Activated CD8-positive, alpha-beta memory T cell treated with anti-CD3 and anti-CD28 coated beads, Interleukin-2, amount 10 ng/mL, durations not matched to agents 7 days and 5 days (primary cell): ENCODE measurements at regions not wholly inside any gene's neighbourhood (a gene's known extent, or its start where the extent isn't known, plus 50 kb on each side); places are given as distances from the start of the nearest gene placed in this dataset.

Source experiments
- ATAC-seq: fragments of 150-1000 bp; cut with Tn5 transposase; one replicate; pipeline ENCODE4 v1.10.0; 2021; ENCODE audit warnings: moderate library complexity
- CTCF ChIA-PET: fragments of 350-600 bp; sonication (Branson Sonifier 250); formaldehyde crosslinking; loops from one replicate; lab custom pipeline; 2021; ENCODE audit warnings: antibody characterized with exemption; lab: Charles Lee
- DNase-seq: peaks from one replicate; pipeline ENCODE4 v3.0.0-alpha.2; 2020
- H3K27ac Mint-ChIP-seq: one replicate; pipeline ENCODE4 v1.8.0; 2021; ENCODE audit warnings: mild to moderate bottlenecking, mixed read lengths
- H3K27me3 Mint-ChIP-seq: one replicate; pipeline ENCODE4 v1.8.0; 2021; ENCODE audit warnings: mixed read lengths
- H3K36me3 Mint-ChIP-seq: one replicate; pipeline ENCODE4 v1.8.0; 2021; ENCODE audit warnings: mild to moderate bottlenecking, mixed read lengths
- H3K4me1 Mint-ChIP-seq: one replicate; pipeline ENCODE4 v1.8.0; 2021; ENCODE audit warnings: mixed read lengths
- H3K4me3 Mint-ChIP-seq: one replicate; pipeline ENCODE4 v1.8.0; 2021; ENCODE audit warnings: mild to moderate bottlenecking, moderate library complexity, mixed read lengths
- H3K9me3 Mint-ChIP-seq: one replicate; pipeline ENCODE4 v1.8.0; 2022; ENCODE audit warnings: low read depth, mixed read lengths

- DNase-seq (no peak), ATAC-seq (no peak)
- no peaks in the 10 kb centered on the region for H3K9me3 Mint-ChIP-seq
- H3K27ac Mint-ChIP-seq, result no peak overlapping the region
- no peaks in the 10 kb centered on the region for H3K36me3 Mint-ChIP-seq
- peaks cover 3% of the 10 kb centered on the region for H3K27me3 Mint-ChIP-seq
- peaks cover 7% of the 10 kb centered on the region for H3K4me1 Mint-ChIP-seq
- no peak overlapping the region for H3K4me3 Mint-ChIP-seq
- CTCF ChIA-PET, result no interaction called here
Observed at GRCh38 chr9:105055917-105056316, 128.0 kb upstream of the ABCA1 start.

GRCh38 chr9:105057551-105057950 is 129.6 kb upstream of the ABCA1 start:
- ATAC-seq (no peak), DNase-seq (no peak)
- H3K36me3 Mint-ChIP-seq, result no peaks in the 10 kb centered on the region
- peaks cover 3% of the 10 kb centered on the region for H3K27me3 Mint-ChIP-seq
- CTCF ChIA-PET, result no interaction called here
- no peak overlapping the region for H3K27ac Mint-ChIP-seq
- peaks cover 5% of the 10 kb centered on the region for H3K4me1 Mint-ChIP-seq
- H3K4me3 Mint-ChIP-seq, result no peak overlapping the region
- H3K9me3 Mint-ChIP-seq, result no peaks in the 10 kb centered on the region

- H3K4me3 Mint-ChIP-seq, result no peak overlapping the region
- ATAC-seq (no peak), DNase-seq (no peak)
- H3K9me3 Mint-ChIP-seq, result no peaks in the 10 kb centered on the region
- no peaks in the 10 kb centered on the region for H3K36me3 Mint-ChIP-seq
- peaks cover 3% of the 10 kb centered on the region for H3K27me3 Mint-ChIP-seq
- CTCF ChIA-PET, result no interaction called here
- H3K4me1 Mint-ChIP-seq, result peaks cover 8% of the 10 kb centered on the region
- H3K27ac Mint-ChIP-seq, result no peak overlapping the region
Observed at GRCh38 chr9:105059252-105059651, 131.3 kb upstream of the ABCA1 start.

- DNase-seq (no peak), ATAC-seq (no peak)
- CTCF ChIA-PET, result no interaction called here
- Mint-ChIP-seq H3K27me3 (no peaks in the 10 kb centered on the region), H3K36me3 (no peaks in the 10 kb centered on the region), H3K4me1 (peaks cover 8% of the 10 kb centered on the region), H3K27ac (no peak overlapping the region), H3K4me3 (no peak overlapping the region), H3K9me3 (no peaks in the 10 kb centered on the region)
Observed at GRCh38 chr9:105062222-105062855, 134.4 kb upstream of the ABCA1 start.

GRCh38 chr9:105064248-105065097 is 136.5 kb upstream of the ABCA1 start:
- H3K4me1 Mint-ChIP-seq, result peaks cover 8% of the 10 kb centered on the region
- H3K27me3 Mint-ChIP-seq, result no peaks in the 10 kb centered on the region
- ATAC-seq (no peak), DNase-seq (no peak)
- no peaks in the 10 kb centered on the region for H3K36me3 Mint-ChIP-seq
- no peaks in the 10 kb centered on the region for H3K9me3 Mint-ChIP-seq
- no peak overlapping the region for H3K27ac Mint-ChIP-seq
- CTCF ChIA-PET, result no interaction called here
- H3K4me3 Mint-ChIP-seq, result no peak overlapping the region

GRCh38 chr9:105065098-105066088 is 137.4 kb upstream of the ABCA1 start:
- ATAC-seq (no peak), DNase-seq (no peak)
- Mint-ChIP-seq H3K9me3 (no peaks in the 10 kb centered on the region), H3K4me3 (no peak overlapping the region), H3K4me1 (peaks cover 8% of the 10 kb centered on the region), H3K27ac (no peak overlapping the region), H3K27me3 (no peaks in the 10 kb centered on the region), H3K36me3 (no peaks in the 10 kb centered on the region)
- CTCF ChIA-PET, result interaction anchor here (0.8 kb wide), 1 partner anchor 190 kb away, joined by 4 read pairs; no protein-coding TSS in a partner anchor

GRCh38 chr9:105066275-105066865 is 138.4 kb upstream of the ABCA1 start:
- Mint-ChIP-seq H3K36me3 (no peaks in the 10 kb centered on the region), H3K4me3 (no peak overlapping the region), H3K4me1 (peaks cover 8% of the 10 kb centered on the region), H3K9me3 (no peaks in the 10 kb centered on the region), H3K27ac (no peak overlapping the region), H3K27me3 (no peaks in the 10 kb centered on the region)
- ATAC-seq, result no peak
- no peak for DNase-seq
- CTCF ChIA-PET, result no interaction called here

GRCh38 chr9:105067895-105068580 is 140.1 kb upstream of the ABCA1 start:
- CTCF ChIA-PET, result no interaction called here
- H3K27ac Mint-ChIP-seq, result no peak overlapping the region
- no peaks in the 10 kb centered on the region for H3K9me3 Mint-ChIP-seq

GRCh38 chr9:105069285-105069684 is 141.3 kb upstream of the ABCA1 start:
- no peaks in the 10 kb centered on the region for H3K4me1 Mint-ChIP-seq
- H3K27me3 Mint-ChIP-seq, result no peaks in the 10 kb centered on the region
- H3K4me3 Mint-ChIP-seq, result no peak overlapping the region
- no peaks in the 10 kb centered on the region for H3K36me3 Mint-ChIP-seq
- no peak overlapping the region for H3K27ac Mint-ChIP-seq
- DNase-seq (no peak), ATAC-seq (no peak)
- CTCF ChIA-PET, result no interaction called here
- H3K9me3 Mint-ChIP-seq, result no peaks in the 10 kb centered on the region

More at GRCh38 chr9:105067895-105068580, 140.1 kb upstream of the ABCA1 start:
- H3K4me3 Mint-ChIP-seq, result no peak overlapping the region
- no peaks in the 10 kb centered on the region for H3K36me3 Mint-ChIP-seq
- ATAC-seq, result no peak
- no peak for DNase-seq
- peaks cover 8% of the 10 kb centered on the region for H3K4me1 Mint-ChIP-seq
- no peaks in the 10 kb centered on the region for H3K27me3 Mint-ChIP-seq

- no peaks in the 10 kb centered on the region for H3K27me3 Mint-ChIP-seq
- no peaks in the 10 kb centered on the region for H3K36me3 Mint-ChIP-seq
- no peak overlapping the region for H3K4me3 Mint-ChIP-seq
- H3K9me3 Mint-ChIP-seq, result no peaks in the 10 kb centered on the region
- ATAC-seq, result no peak
- H3K4me1 Mint-ChIP-seq, result no peaks in the 10 kb centered on the region
- DNase-seq, result no peak
- CTCF ChIA-PET, result no interaction called here
- H3K27ac Mint-ChIP-seq, result no peak overlapping the region
Observed at GRCh38 chr9:105069696-105070095, 141.7 kb upstream of the ABCA1 start.

GRCh38 chr9:105070176-105070575 is 142.2 kb upstream of the ABCA1 start:
- CTCF ChIA-PET, result no interaction called here
- H3K4me1 Mint-ChIP-seq, result no peaks in the 10 kb centered on the region
- H3K9me3 Mint-ChIP-seq, result no peaks in the 10 kb centered on the region
- no peak for ATAC-seq
- no peak for DNase-seq
- H3K36me3 Mint-ChIP-seq, result no peaks in the 10 kb centered on the region
- no peaks in the 10 kb centered on the region for H3K27me3 Mint-ChIP-seq
- no peak overlapping the region for H3K4me3 Mint-ChIP-seq
- no peak overlapping the region for H3K27ac Mint-ChIP-seq

GRCh38 chr9:105072476-105072875 is 144.5 kb upstream of the ABCA1 start:
- H3K27ac Mint-ChIP-seq, result no peak overlapping the region
- H3K9me3 Mint-ChIP-seq, result no peaks in the 10 kb centered on the region
- H3K4me1 Mint-ChIP-seq, result no peaks in the 10 kb centered on the region
- no peak for DNase-seq
- no peaks in the 10 kb centered on the region for H3K27me3 Mint-ChIP-seq
- CTCF ChIA-PET, result no interaction called here
- no peak for ATAC-seq
- no peaks in the 10 kb centered on the region for H3K36me3 Mint-ChIP-seq
- no peak overlapping the region for H3K4me3 Mint-ChIP-seq
